WTC11 (cell line): ENCODE measurements at regions not wholly inside any gene's neighbourhood (a gene's known extent, or its start where the extent isn't known, plus 50 kb on each side); places are given as distances from the start of the nearest gene placed in this dataset.

Source experiments
- ATAC-seq: fragments of 200-7000 bp; cut with Tn5 transposase; 2 replicates; pipeline ENCODE4 v1.10.0; 2021; ENCODE audit warnings: mild to moderate bottlenecking, moderate library complexity
- CTCF ChIA-PET: fragments of 300-600 bp; sonication (Branson Sonifier 250); formaldehyde crosslinking; loops from one replicate; lab custom pipeline; 2021; ENCODE audit warnings: antibody characterized with exemption; lab: Charles Lee
- POLR2A ChIA-PET: fragments of 350-600 bp; sonication (Branson Sonifier 250); formaldehyde crosslinking; loops from one replicate; lab custom pipeline; 2021; ENCODE audit warnings: antibody characterized with exemption; lab: Charles Lee
- DNase-seq: peaks from one replicate; pipeline ENCODE4 v3.0.0; 2021; ENCODE audit warnings: low spot score
- H3K27ac Mint-ChIP-seq: 2 replicates; pipeline ENCODE4 v1.8.0; 2021; ENCODE audit warnings: mixed read lengths
- H3K27me3 Mint-ChIP-seq: 2 replicates; pipeline ENCODE4 v1.8.0; 2021; ENCODE audit warnings: low read depth, mild to moderate bottlenecking, moderate library complexity, mixed read lengths
- H3K36me3 Mint-ChIP-seq: 2 replicates; pipeline ENCODE4 v1.8.0; 2021; ENCODE audit warnings: mixed read lengths
- H3K4me1 Mint-ChIP-seq: 2 replicates; pipeline ENCODE4 v1.8.0; 2022; ENCODE audit warnings: mixed read lengths
- H3K4me3 Mint-ChIP-seq: 2 replicates; pipeline ENCODE4 v1.8.0; 2021; ENCODE audit warnings: mild to moderate bottlenecking, moderate library complexity, mixed read lengths
- H3K9me3 Mint-ChIP-seq: 2 replicates; pipeline ENCODE4 v1.8.0; 2021; ENCODE audit warnings: mixed read lengths
- ATF1 ChIP-seq: sonication (generic); formaldehyde crosslinking; IDR thresholded peaks from 2 replicates; pipeline ENCODE4 v1.8.1; 2023; ENCODE audit warnings: mild to moderate bottlenecking, moderate library complexity, missing genetic modification reagents
- CBFB ChIP-seq: sonication (generic); formaldehyde crosslinking; IDR thresholded peaks from 2 replicates; pipeline ENCODE4 v1.8.1; 2022; ENCODE audit warnings: mild to moderate bottlenecking, low read depth, missing genetic modification reagents
- CREB1 ChIP-seq: sonication (generic); formaldehyde crosslinking; IDR thresholded peaks from 2 replicates; pipeline ENCODE4 v1.8.0; 2023; ENCODE audit warnings: mild to moderate bottlenecking, missing genetic modification reagents
- ELF4 ChIP-seq: sonication (generic); formaldehyde crosslinking; IDR thresholded peaks from 2 replicates; pipeline ENCODE4 v1.8.1; 2022; ENCODE audit warnings: low read depth, mild to moderate bottlenecking, moderate library complexity, missing genetic modification reagents
- FOXK1 ChIP-seq: sonication (generic); formaldehyde crosslinking; IDR thresholded peaks from 2 replicates; pipeline ENCODE4 v1.8.0; 2022; ENCODE audit warnings: mild to moderate bottlenecking, moderate library complexity, missing genetic modification reagents
- NFATC4 ChIP-seq: fragments of 250-450 bp; sonication (Bioruptor Pico); IDR thresholded peaks from 2 replicates; pipeline ENCODE4 v1.9.0; 2021; ENCODE audit warnings: mild to moderate bottlenecking
- NR3C1 ChIP-seq: sonication (generic); formaldehyde crosslinking; conservative IDR thresholded peaks from 2 replicates; pipeline ENCODE4 v1.8.1; 2023; ENCODE audit warnings: low read depth, mild to moderate bottlenecking, missing genetic modification reagents
- PRRX2 ChIP-seq: fragments of 250-450 bp; sonication (Bioruptor Pico); IDR thresholded peaks from 2 replicates; pipeline ENCODE4 v1.8.0; 2021; ENCODE audit warnings: mild to moderate bottlenecking
- SMAD3 ChIP-seq: sonication (generic); formaldehyde crosslinking; IDR thresholded peaks from 2 replicates; pipeline ENCODE4 v1.8.0; 2022; ENCODE audit warnings: missing genetic modification reagents, mild to moderate bottlenecking, borderline replicate concordance
- TP53 ChIP-seq: sonication (generic); formaldehyde crosslinking; IDR thresholded peaks from 2 replicates; pipeline ENCODE4 v1.8.1; 2023; ENCODE audit warnings: mild to moderate bottlenecking, missing genetic modification reagents
- ZNF263 ChIP-seq: sonication (generic); formaldehyde crosslinking; IDR thresholded peaks from 2 replicates; pipeline ENCODE4 v1.8.1; 2022; ENCODE audit warnings: low read depth, mild to moderate bottlenecking, moderate library complexity, missing genetic modification reagents
- TF ChIP-seq, protein P1 (sequence below): sonication (generic); formaldehyde crosslinking; IDR thresholded peaks from 2 replicates; pipeline ENCODE4 v1.8.1; 2023; ENCODE audit warnings: mild to moderate bottlenecking, missing genetic modification reagents, borderline replicate concordance
- TF ChIP-seq, protein P2 (sequence below): sonication (generic); formaldehyde crosslinking; IDR thresholded peaks from 2 replicates; pipeline ENCODE4 v1.8.1; 2022; ENCODE audit warnings: low read depth, mild to moderate bottlenecking, moderate library complexity, missing genetic modification reagents, borderline replicate concordance
- TF ChIP-seq, protein P3 (sequence below): fragments of 250-450 bp; sonication (Bioruptor Pico); conservative IDR thresholded peaks from 2 replicates; pipeline ENCODE4 v1.9.0; 2021; ENCODE audit warnings: mild to moderate bottlenecking
- TF ChIP-seq, protein P4 (sequence below): sonication (generic); formaldehyde crosslinking; IDR thresholded peaks from 2 replicates; pipeline ENCODE4 v1.8.1; 2023; ENCODE audit warnings: mild to moderate bottlenecking, missing genetic modification reagents, moderate library complexity
- TF ChIP-seq, protein P5 (sequence below): sonication (generic); formaldehyde crosslinking; IDR thresholded peaks from 2 replicates; pipeline ENCODE4 v1.8.1; 2023; ENCODE audit warnings: mild to moderate bottlenecking, missing genetic modification reagents, moderate library complexity
- TF ChIP-seq, protein P6 (sequence below): sonication (generic); formaldehyde crosslinking; conservative IDR thresholded peaks from 2 replicates; pipeline ENCODE4 v1.8.1; 2022; ENCODE audit warnings: mild to moderate bottlenecking, missing genetic modification reagents
- TF ChIP-seq, protein P7 (sequence below): sonication (generic); formaldehyde crosslinking; IDR thresholded peaks from 2 replicates; pipeline ENCODE4 v1.8.1; 2023; ENCODE audit warnings: mild to moderate bottlenecking, missing genetic modification reagents
- TF ChIP-seq, protein P8 (sequence below): fragments of 200-600 bp; IDR thresholded peaks from 2 replicates; pipeline ENCODE4 v1.8.0; 2022; ENCODE audit warnings: antibody characterized with exemption
- TF ChIP-seq, protein P9 (sequence below): sonication (generic); formaldehyde crosslinking; IDR thresholded peaks from 2 replicates; pipeline ENCODE4 v1.8.0; 2022; ENCODE audit warnings: mild to moderate bottlenecking, missing genetic modification reagents

DNA sequence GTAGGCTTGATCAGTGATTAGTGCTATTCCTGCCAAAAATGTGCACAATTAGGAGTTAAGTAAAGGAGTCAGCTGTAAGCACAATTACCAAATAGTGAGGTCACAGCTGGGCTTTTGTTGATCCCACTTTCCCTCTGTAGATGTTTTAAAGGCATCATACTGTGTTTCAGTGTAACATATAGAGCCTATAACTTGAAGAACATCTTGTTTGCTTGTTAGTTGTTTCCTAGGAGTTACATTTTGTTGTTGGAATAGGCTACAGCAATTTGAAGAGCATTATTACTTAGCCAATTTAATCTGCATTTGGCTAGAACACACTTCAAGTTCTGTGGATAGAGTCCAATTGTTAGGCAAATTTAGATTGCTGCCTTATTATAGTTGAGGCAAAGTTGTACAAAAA lies 210.7 kb upstream of the MAD2L1 start:
- H3K9me3 Mint-ChIP-seq: peaks cover 7% of the 10 kb centered on the region; the same call in 1 of the 2 replicates
- POLR2A ChIA-PET: no interaction called here
- DNase-seq: no peak
- H3K4me1 Mint-ChIP-seq: peaks cover 6% of the 10 kb centered on the region
- no peaks in the 10 kb centered on the region for H3K27me3 Mint-ChIP-seq
- no peak overlapping the region for H3K4me3 Mint-ChIP-seq
- TF ChIP-seq CBFB (CRISPR knock-in tag): no peak
- no peak for TF ChIP-seq TP53 (CRISPR knock-in tag)
- TF ChIP-seq, protein P1, sequence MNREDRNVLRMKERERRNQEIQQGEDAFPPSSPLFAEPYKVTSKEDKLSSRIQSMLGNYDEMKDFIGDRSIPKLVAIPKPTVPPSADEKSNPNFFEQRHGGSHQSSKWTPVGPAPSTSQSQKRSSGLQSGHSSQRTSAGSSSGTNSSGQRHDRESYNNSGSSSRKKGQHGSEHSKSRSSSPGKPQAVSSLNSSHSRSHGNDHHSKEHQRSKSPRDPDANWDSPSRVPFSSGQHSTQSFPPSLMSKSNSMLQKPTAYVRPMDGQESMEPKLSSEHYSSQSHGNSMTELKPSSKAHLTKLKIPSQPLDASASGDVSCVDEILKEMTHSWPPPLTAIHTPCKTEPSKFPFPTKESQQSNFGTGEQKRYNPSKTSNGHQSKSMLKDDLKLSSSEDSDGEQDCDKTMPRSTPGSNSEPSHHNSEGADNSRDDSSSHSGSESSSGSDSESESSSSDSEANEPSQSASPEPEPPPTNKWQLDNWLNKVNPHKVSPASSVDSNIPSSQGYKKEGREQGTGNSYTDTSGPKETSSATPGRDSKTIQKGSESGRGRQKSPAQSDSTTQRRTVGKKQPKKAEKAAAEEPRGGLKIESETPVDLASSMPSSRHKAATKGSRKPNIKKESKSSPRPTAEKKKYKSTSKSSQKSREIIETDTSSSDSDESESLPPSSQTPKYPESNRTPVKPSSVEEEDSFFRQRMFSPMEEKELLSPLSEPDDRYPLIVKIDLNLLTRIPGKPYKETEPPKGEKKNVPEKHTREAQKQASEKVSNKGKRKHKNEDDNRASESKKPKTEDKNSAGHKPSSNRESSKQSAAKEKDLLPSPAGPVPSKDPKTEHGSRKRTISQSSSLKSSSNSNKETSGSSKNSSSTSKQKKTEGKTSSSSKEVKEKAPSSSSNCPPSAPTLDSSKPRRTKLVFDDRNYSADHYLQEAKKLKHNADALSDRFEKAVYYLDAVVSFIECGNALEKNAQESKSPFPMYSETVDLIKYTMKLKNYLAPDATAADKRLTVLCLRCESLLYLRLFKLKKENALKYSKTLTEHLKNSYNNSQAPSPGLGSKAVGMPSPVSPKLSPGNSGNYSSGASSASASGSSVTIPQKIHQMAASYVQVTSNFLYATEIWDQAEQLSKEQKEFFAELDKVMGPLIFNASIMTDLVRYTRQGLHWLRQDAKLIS: no peak
- TF ChIP-seq NR3C1 (CRISPR knock-in tag): no peak
- TF ChIP-seq, protein P2, sequence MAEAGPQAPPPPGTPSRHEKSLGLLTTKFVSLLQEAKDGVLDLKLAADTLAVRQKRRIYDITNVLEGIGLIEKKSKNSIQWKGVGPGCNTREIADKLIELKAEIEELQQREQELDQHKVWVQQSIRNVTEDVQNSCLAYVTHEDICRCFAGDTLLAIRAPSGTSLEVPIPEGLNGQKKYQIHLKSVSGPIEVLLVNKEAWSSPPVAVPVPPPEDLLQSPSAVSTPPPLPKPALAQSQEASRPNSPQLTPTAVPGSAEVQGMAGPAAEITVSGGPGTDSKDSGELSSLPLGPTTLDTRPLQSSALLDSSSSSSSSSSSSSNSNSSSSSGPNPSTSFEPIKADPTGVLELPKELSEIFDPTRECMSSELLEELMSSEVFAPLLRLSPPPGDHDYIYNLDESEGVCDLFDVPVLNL (CRISPR knock-in tag): no peak
- no peak for TF ChIP-seq FOXK1 (CRISPR knock-in tag)
- TF ChIP-seq, protein P3, sequence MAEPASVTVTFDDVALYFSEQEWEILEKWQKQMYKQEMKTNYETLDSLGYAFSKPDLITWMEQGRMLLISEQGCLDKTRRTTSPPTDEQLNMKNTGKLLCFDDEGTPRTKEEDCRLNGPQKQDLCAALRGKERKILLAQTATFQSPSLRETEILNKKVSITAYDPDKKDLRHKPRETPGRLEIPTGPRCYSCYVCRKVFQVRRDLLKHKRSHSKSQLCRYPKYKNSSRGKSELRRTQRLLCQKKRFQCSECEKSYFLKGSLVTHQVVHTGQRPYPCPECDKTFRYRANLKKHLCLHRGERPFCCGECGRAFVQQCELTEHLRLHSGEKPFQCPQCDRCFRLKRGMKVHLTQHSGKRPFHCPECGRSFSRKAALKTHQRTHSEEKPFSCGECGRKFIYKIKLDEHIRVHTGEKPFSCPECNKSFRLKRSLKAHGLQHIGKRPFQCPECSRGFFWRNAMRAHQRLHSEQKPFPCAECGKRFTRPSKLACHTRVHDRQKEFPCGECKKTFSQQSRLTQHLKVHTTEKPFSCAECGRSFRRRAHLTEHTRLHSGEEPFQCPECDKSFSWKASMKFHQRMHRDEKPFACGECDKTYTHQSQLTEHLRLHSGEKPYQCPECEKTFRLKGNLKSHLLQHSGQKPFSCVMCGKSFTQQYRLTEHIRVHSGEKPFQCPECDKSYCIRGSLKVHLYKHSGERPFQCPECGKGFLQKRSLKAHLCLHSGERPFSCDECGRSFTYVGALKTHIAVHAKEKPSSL (CRISPR knock-in tag): no peak
- TF ChIP-seq, protein P4, sequence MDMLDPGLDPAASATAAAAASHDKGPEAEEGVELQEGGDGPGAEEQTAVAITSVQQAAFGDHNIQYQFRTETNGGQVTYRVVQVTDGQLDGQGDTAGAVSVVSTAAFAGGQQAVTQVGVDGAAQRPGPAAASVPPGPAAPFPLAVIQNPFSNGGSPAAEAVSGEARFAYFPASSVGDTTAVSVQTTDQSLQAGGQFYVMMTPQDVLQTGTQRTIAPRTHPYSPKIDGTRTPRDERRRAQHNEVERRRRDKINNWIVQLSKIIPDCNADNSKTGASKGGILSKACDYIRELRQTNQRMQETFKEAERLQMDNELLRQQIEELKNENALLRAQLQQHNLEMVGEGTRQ: no peak
- TF ChIP-seq ATF1 (CRISPR knock-in tag): no peak
- TF ChIP-seq, protein P5, sequence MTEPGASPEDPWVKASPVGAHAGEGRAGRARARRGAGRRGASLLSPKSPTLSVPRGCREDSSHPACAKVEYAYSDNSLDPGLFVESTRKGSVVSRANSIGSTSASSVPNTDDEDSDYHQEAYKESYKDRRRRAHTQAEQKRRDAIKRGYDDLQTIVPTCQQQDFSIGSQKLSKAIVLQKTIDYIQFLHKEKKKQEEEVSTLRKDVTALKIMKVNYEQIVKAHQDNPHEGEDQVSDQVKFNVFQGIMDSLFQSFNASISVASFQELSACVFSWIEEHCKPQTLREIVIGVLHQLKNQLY: no peak
- TF ChIP-seq, protein P6, sequence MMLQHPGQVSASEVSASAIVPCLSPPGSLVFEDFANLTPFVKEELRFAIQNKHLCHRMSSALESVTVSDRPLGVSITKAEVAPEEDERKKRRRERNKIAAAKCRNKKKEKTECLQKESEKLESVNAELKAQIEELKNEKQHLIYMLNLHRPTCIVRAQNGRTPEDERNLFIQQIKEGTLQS (CRISPR knock-in tag): no peak
- no peak for TF ChIP-seq PRRX2
- TF ChIP-seq, protein P7, sequence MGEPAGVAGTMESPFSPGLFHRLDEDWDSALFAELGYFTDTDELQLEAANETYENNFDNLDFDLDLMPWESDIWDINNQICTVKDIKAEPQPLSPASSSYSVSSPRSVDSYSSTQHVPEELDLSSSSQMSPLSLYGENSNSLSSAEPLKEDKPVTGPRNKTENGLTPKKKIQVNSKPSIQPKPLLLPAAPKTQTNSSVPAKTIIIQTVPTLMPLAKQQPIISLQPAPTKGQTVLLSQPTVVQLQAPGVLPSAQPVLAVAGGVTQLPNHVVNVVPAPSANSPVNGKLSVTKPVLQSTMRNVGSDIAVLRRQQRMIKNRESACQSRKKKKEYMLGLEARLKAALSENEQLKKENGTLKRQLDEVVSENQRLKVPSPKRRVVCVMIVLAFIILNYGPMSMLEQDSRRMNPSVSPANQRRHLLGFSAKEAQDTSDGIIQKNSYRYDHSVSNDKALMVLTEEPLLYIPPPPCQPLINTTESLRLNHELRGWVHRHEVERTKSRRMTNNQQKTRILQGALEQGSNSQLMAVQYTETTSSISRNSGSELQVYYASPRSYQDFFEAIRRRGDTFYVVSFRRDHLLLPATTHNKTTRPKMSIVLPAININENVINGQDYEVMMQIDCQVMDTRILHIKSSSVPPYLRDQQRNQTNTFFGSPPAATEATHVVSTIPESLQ (CRISPR knock-in tag): no peak
- H3K27ac Mint-ChIP-seq: no peak overlapping the region
- no peaks in the 10 kb centered on the region for H3K36me3 Mint-ChIP-seq
- no peak for ATAC-seq
- CTCF ChIA-PET: interaction anchor here (2.3 kb wide), 1 partner anchor 10 kb away, joined by 5 read pairs; no protein-coding TSS in a partner anchor

DNA sequence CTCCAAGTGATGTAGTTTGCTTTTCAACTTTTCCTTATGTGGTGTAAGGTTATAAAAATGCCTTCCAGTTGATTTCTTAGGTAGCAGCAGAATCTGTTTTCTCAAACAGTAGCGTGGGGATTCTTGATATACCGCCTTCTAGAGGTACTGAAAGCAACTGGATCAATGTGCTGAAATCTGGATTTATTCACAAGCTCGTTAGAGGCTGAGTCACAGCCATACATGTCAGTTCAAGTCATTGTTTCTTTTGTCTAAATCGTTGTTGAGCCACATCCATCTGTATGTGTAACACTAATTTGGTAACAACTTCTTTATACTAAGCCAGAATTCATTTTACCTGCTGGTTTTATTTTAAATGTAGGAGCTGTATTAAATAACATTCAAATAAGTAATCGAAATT lies 200.0 kb upstream of the MAD2L1 start:
- DNase-seq (no peak), ATAC-seq (peak; percentile 24; the same call in 1 of the 2 replicates)
- no peak overlapping the region for H3K4me3 Mint-ChIP-seq
- H3K9me3 Mint-ChIP-seq: no peaks in the 10 kb centered on the region
- peaks cover 6% of the 10 kb centered on the region for H3K4me1 Mint-ChIP-seq
- POLR2A ChIA-PET: no interaction called here
- H3K27me3 Mint-ChIP-seq: no peaks in the 10 kb centered on the region
- no peak overlapping the region for H3K27ac Mint-ChIP-seq
- H3K36me3 Mint-ChIP-seq: no peaks in the 10 kb centered on the region
- CTCF ChIA-PET: interaction anchor here (0.8 kb wide), 1 partner anchor 9 kb away, joined by 3 read pairs; no protein-coding TSS in a partner anchor
- no peak for TF ChIP-seq SMAD3 (CRISPR knock-in tag)
- TF ChIP-seq, protein P5: no peak
- TF ChIP-seq ELF4 (CRISPR knock-in tag): no peak
- TF ChIP-seq ZNF263 (CRISPR knock-in tag): no peak
- TF ChIP-seq NFATC4: no peak
- no peak for TF ChIP-seq CREB1
- TF ChIP-seq, protein P8, sequence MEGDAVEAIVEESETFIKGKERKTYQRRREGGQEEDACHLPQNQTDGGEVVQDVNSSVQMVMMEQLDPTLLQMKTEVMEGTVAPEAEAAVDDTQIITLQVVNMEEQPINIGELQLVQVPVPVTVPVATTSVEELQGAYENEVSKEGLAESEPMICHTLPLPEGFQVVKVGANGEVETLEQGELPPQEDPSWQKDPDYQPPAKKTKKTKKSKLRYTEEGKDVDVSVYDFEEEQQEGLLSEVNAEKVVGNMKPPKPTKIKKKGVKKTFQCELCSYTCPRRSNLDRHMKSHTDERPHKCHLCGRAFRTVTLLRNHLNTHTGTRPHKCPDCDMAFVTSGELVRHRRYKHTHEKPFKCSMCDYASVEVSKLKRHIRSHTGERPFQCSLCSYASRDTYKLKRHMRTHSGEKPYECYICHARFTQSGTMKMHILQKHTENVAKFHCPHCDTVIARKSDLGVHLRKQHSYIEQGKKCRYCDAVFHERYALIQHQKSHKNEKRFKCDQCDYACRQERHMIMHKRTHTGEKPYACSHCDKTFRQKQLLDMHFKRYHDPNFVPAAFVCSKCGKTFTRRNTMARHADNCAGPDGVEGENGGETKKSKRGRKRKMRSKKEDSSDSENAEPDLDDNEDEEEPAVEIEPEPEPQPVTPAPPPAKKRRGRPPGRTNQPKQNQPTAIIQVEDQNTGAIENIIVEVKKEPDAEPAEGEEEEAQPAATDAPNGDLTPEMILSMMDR: no peak
- TF ChIP-seq, protein P9, sequence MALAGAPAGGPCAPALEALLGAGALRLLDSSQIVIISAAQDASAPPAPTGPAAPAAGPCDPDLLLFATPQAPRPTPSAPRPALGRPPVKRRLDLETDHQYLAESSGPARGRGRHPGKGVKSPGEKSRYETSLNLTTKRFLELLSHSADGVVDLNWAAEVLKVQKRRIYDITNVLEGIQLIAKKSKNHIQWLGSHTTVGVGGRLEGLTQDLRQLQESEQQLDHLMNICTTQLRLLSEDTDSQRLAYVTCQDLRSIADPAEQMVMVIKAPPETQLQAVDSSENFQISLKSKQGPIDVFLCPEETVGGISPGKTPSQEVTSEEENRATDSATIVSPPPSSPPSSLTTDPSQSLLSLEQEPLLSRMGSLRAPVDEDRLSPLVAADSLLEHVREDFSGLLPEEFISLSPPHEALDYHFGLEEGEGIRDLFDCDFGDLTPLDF (CRISPR knock-in tag): no peak
